ENCODE measurements at regions not wholly inside any gene's neighbourhood (a gene's known extent, or its start where the extent isn't known, plus 50 kb on each side); places are given as distances from the start of the nearest gene placed in this dataset.
"Not testable (repeated sequence)": the region's sequence is repeated elsewhere in the genome, so short reads cannot be mapped to it uniquely, and the experiment has no call there.

- no peak overlapping the region for H3K9ac ChIP-seq (ENCODE audit: insufficient read length)
- H3K27ac ChIP-seq: no peak overlapping the region
- no peak for TF ChIP-seq FOXP2 (optimal IDR thresholded peaks at IDR 0.05; ENCODE audit: control extremely low read depth, extremely low read length, insufficient read depth)
- no peak for TF ChIP-seq POLR2AphosphoS5 (IDR thresholded peaks at IDR 0.05; ENCODE audit: borderline replicate concordance, low read depth, low read length)
- no peak for TF ChIP-seq EZH2 (IDR thresholded peaks at IDR 0.05)
- no peaks in the 10 kb centered on the region for H3K36me3 ChIP-seq (ENCODE audit: insufficient read depth, low read length)
- H3K9me3 ChIP-seq (ENCODE audit: low read depth, low read length): no peaks in the 10 kb centered on the region
- no peak for DNase-seq (ENCODE audit: low read depth, low spot score)
- H3K4me3 ChIP-seq: no peak overlapping the region
Observed at GRCh38 chr5:36406023-36406422, 104.3 kb upstream of the RANBP3L start.

- no peak for TF ChIP-seq POLR2AphosphoS5 (IDR thresholded peaks at IDR 0.05; ENCODE audit: borderline replicate concordance, low read depth, low read length)
- no peak for TF ChIP-seq EZH2 (IDR thresholded peaks at IDR 0.05)
- no peak for TF ChIP-seq FOXP2 (optimal IDR thresholded peaks at IDR 0.05; ENCODE audit: control extremely low read depth, extremely low read length, insufficient read depth)
- no peak overlapping the region for H3K9ac ChIP-seq (ENCODE audit: insufficient read length)
- no peaks in the 10 kb centered on the region for H3K9me3 ChIP-seq (ENCODE audit: low read depth, low read length)
- H3K27ac ChIP-seq: no peak overlapping the region
- no peak for DNase-seq (ENCODE audit: low read depth, low spot score)
- no peaks in the 10 kb centered on the region for H3K36me3 ChIP-seq (ENCODE audit: insufficient read depth, low read length)
- H3K4me3 ChIP-seq: no peak overlapping the region
Observed at GRCh38 chr5:36407396-36407795, 105.7 kb upstream of the RANBP3L start.

GRCh38 chr5:36409711-36410110, 108.0 kb upstream of the RANBP3L start:
- H3K36me3 ChIP-seq (ENCODE audit: insufficient read depth, low read length); H3K27ac ChIP-seq; DNase-seq (ENCODE audit: low read depth, low spot score); H3K9me3 ChIP-seq (ENCODE audit: low read depth, low read length); H3K9ac ChIP-seq (ENCODE audit: insufficient read length); H3K4me3 ChIP-seq: not testable (repeated sequence)

- H3K4me3 ChIP-seq; H3K27ac ChIP-seq; H3K9ac ChIP-seq (ENCODE audit: insufficient read length); DNase-seq (ENCODE audit: low read depth, low spot score); H3K9me3 ChIP-seq (ENCODE audit: low read depth, low read length); H3K36me3 ChIP-seq (ENCODE audit: insufficient read depth, low read length): not testable (repeated sequence)
Observed at GRCh38 chr5:36410672-36411071, 109.0 kb upstream of the RANBP3L start.

- DNase-seq (ENCODE audit: low read depth, low spot score): no peak
Observed at GRCh38 chr5:36414869-36415282, 113.2 kb upstream of the RANBP3L start.

DNA sequence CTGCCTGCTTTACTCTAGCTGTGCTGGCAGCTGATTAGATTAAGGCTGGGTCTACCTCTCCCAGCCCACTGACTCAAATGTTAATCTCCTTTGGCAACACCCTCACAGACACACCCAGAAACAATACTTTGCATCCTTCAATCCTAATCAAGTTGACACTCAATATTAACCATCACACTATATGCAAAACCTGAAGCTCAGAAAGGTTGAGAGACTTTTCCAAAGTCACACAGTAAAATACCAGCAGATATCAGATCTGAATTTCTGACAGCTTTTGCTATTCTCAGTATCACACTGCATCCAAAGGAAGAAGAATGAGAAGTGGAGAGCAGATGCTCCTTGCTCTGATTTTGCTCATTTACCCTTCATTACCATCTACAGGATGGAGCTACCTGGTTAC, 114.9 kb upstream of the RANBP3L start:
- Histone ChIP-seq H3K27ac (no peak overlapping the region), H3K4me3 (no peak overlapping the region), H3K36me3 (ENCODE audit: insufficient read depth, low read length) (no peaks in the 10 kb centered on the region), H3K9ac (ENCODE audit: insufficient read length) (no peak overlapping the region), H3K9me3 (ENCODE audit: low read depth, low read length) (no peaks in the 10 kb centered on the region)
- no peak for DNase-seq (ENCODE audit: low read depth, low spot score)
- TF ChIP-seq POLR2AphosphoS5 (IDR thresholded peaks at IDR 0.05; ENCODE audit: borderline replicate concordance, low read depth, low read length) (no peak), FOXP2 (optimal IDR thresholded peaks at IDR 0.05; ENCODE audit: control extremely low read depth, extremely low read length, insufficient read depth) (no peak), EZH2 (IDR thresholded peaks at IDR 0.05) (no peak)

More at GRCh38 chr5:36414869-36415282, 113.2 kb upstream of the RANBP3L start:
- no peak overlapping the region for H3K4me3 ChIP-seq
- no peak overlapping the region for H3K27ac ChIP-seq
- H3K36me3 ChIP-seq (ENCODE audit: insufficient read depth, low read length): no peaks in the 10 kb centered on the region
- H3K9ac ChIP-seq (ENCODE audit: insufficient read length): no peak overlapping the region
- TF ChIP-seq FOXP2 (optimal IDR thresholded peaks at IDR 0.05; ENCODE audit: control extremely low read depth, extremely low read length, insufficient read depth) (no peak), EZH2 (IDR thresholded peaks at IDR 0.05) (no peak), POLR2AphosphoS5 (IDR thresholded peaks at IDR 0.05; ENCODE audit: borderline replicate concordance, low read depth, low read length) (no peak)
- no peaks in the 10 kb centered on the region for H3K9me3 ChIP-seq (ENCODE audit: low read depth, low read length)

GRCh38 chr5:36417221-36417620, 115.5 kb upstream of the RANBP3L start:
- no peak for DNase-seq (ENCODE audit: low read depth, low spot score)
- no peak for TF ChIP-seq POLR2AphosphoS5 (IDR thresholded peaks at IDR 0.05; ENCODE audit: borderline replicate concordance, low read depth, low read length)
- TF ChIP-seq EZH2 (IDR thresholded peaks at IDR 0.05): no peak
- TF ChIP-seq FOXP2 (optimal IDR thresholded peaks at IDR 0.05; ENCODE audit: control extremely low read depth, extremely low read length, insufficient read depth): no peak
- H3K4me3 ChIP-seq: no peak overlapping the region
- no peaks in the 10 kb centered on the region for H3K36me3 ChIP-seq (ENCODE audit: insufficient read depth, low read length)
- H3K27ac ChIP-seq: no peak overlapping the region
- H3K9ac ChIP-seq (ENCODE audit: insufficient read length): no peak overlapping the region
- no peaks in the 10 kb centered on the region for H3K9me3 ChIP-seq (ENCODE audit: low read depth, low read length)

DNA sequence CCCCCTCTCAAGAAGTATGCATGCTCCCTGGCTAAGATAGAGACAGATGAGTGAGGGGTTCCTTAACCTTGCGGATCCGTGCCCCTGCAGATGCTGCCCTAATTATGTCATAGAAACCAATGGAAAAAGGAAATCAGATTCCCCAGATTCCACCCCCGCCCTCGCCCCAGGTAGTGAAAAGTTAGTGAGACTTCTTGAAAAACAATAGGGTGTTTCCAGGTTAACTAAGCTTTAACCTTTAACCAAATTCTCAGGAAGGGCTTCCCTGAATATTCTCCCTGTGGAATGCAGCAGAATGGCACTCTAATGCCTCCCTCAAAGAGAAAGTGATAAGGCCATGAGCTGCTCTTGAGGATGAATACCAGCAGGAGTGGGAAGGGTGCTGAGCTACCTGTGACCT, 116.0 kb upstream of the RANBP3L start:
- no peaks in the 10 kb centered on the region for H3K36me3 ChIP-seq (ENCODE audit: insufficient read depth, low read length)
- TF ChIP-seq POLR2AphosphoS5 (IDR thresholded peaks at IDR 0.05; ENCODE audit: borderline replicate concordance, low read depth, low read length) (no peak), EZH2 (IDR thresholded peaks at IDR 0.05) (no peak), FOXP2 (optimal IDR thresholded peaks at IDR 0.05; ENCODE audit: control extremely low read depth, extremely low read length, insufficient read depth) (no peak)
- no peak for DNase-seq (ENCODE audit: low read depth, low spot score)
- no peak overlapping the region for H3K4me3 ChIP-seq
- H3K27ac ChIP-seq: no peak overlapping the region
- no peak overlapping the region for H3K9ac ChIP-seq (ENCODE audit: insufficient read length)
- no peaks in the 10 kb centered on the region for H3K9me3 ChIP-seq (ENCODE audit: low read depth, low read length)

GRCh38 chr5:36418152-36418979, 116.7 kb upstream of the RANBP3L start:
- no peaks in the 10 kb centered on the region for H3K9me3 ChIP-seq (ENCODE audit: low read depth, low read length)
- H3K36me3 ChIP-seq (ENCODE audit: insufficient read depth, low read length): no peaks in the 10 kb centered on the region
- no peak for DNase-seq (ENCODE audit: low read depth, low spot score)
- H3K27ac ChIP-seq: no peak overlapping the region
- TF ChIP-seq FOXP2 (optimal IDR thresholded peaks at IDR 0.05; ENCODE audit: control extremely low read depth, extremely low read length, insufficient read depth) (no peak), EZH2 (IDR thresholded peaks at IDR 0.05) (no peak), POLR2AphosphoS5 (IDR thresholded peaks at IDR 0.05; ENCODE audit: borderline replicate concordance, low read depth, low read length) (no peak)
- no peak overlapping the region for H3K4me3 ChIP-seq
- no peak overlapping the region for H3K9ac ChIP-seq (ENCODE audit: insufficient read length)
